Skeletal muscle satellite cell (primary cell): ENCODE measurements at regions not wholly inside any gene's neighbourhood (a gene's known extent, or its start where the extent isn't known, plus 50 kb on each side); places are given as distances from the start of the nearest gene placed in this dataset.
A peak's percentile ranks its signal among the peaks of the same experiment; 100 is the strongest.

ENCODE experiments used
- H3K27me3 ChIP-seq: 2 replicates; pipeline ENCODE4 v1.7.0; 2013; ENCODE audit warnings: low read length; ENCODE audit not compliant: control insufficient read depth, insufficient read depth
- H3K36me3 ChIP-seq: 2 replicates; pipeline ENCODE4 v1.7.0; 2013; ENCODE audit warnings: mild to moderate bottlenecking, control low read depth, low read length; ENCODE audit not compliant: insufficient read depth
- H3K4me1 ChIP-seq: 2 replicates; pipeline ENCODE4 v1.7.0; 2013; ENCODE audit warnings: low read length; ENCODE audit not compliant: control insufficient read depth, insufficient read depth
- H3K4me2 ChIP-seq: 2 replicates; pipeline ENCODE4 v1.7.0; 2013; ENCODE audit warnings: mild to moderate bottlenecking, low read length
- H3K4me3 ChIP-seq: 2 replicates; pipeline ENCODE4 v1.7.0; 2013; ENCODE audit warnings: low read length
- H3K9ac ChIP-seq: 2 replicates; pipeline ENCODE4 v1.7.0; 2013; ENCODE audit warnings: mild to moderate bottlenecking, low read depth, low read length, moderate library complexity
- H3K9me3 ChIP-seq: replicated peaks from 2 replicates; pipeline ENCODE4 v1.7.0; 2013; ENCODE audit warnings: mild to moderate bottlenecking, control low read depth, low read length

GRCh38 chr10:33798754-33799153 is 464.3 kb upstream of the NRP1 start:
- H3K4me2 ChIP-seq, result no peak overlapping the region

GRCh38 chr10:33796680-33797079 is 462.2 kb upstream of the NRP1 start:
- no peak overlapping the region for H3K9ac ChIP-seq
- no peaks in the 10 kb centered on the region for H3K27me3 ChIP-seq
- peaks cover 20% of the 10 kb centered on the region for H3K4me1 ChIP-seq
- no peaks in the 10 kb centered on the region for H3K36me3 ChIP-seq
- no peak overlapping the region for H3K4me3 ChIP-seq
- no peak overlapping the region for H3K4me2 ChIP-seq
- H3K9me3 ChIP-seq, result no peaks in the 10 kb centered on the region

More at GRCh38 chr10:33798754-33799153, 464.3 kb upstream of the NRP1 start:
- Histone ChIP-seq H3K9ac (no peak overlapping the region), H3K4me1 (peaks cover 37% of the 10 kb centered on the region), H3K9me3 (no peaks in the 10 kb centered on the region), H3K27me3 (no peaks in the 10 kb centered on the region), H3K36me3 (no peaks in the 10 kb centered on the region), H3K4me3 (no peak overlapping the region)

- no peaks in the 10 kb centered on the region for H3K36me3 ChIP-seq
- no peak overlapping the region for H3K9ac ChIP-seq
- H3K27me3 ChIP-seq, result no peaks in the 10 kb centered on the region
- H3K4me3 ChIP-seq, result no peak overlapping the region
- no peaks in the 10 kb centered on the region for H3K9me3 ChIP-seq
- H3K4me1 ChIP-seq, result peaks cover 17% of the 10 kb centered on the region
- H3K4me2 ChIP-seq, result no peak overlapping the region
Measured at GRCh38 chr10:33795529-33795928, 461.1 kb upstream of the NRP1 start.

- no peak overlapping the region for H3K4me3 ChIP-seq
- H3K4me1 ChIP-seq, result peaks cover 13% of the 10 kb centered on the region
- no peak overlapping the region for H3K9ac ChIP-seq
- H3K27me3 ChIP-seq, result no peaks in the 10 kb centered on the region
- H3K4me2 ChIP-seq, result no peak overlapping the region
- H3K9me3 ChIP-seq, result no peaks in the 10 kb centered on the region
- H3K36me3 ChIP-seq, result no peaks in the 10 kb centered on the region
Measured at GRCh38 chr10:33794460-33794859, 460.0 kb upstream of the NRP1 start.

- no peak overlapping the region for H3K9ac ChIP-seq
- no peak overlapping the region for H3K4me2 ChIP-seq
- no peaks in the 10 kb centered on the region for H3K27me3 ChIP-seq
- H3K36me3 ChIP-seq, result no peaks in the 10 kb centered on the region
- H3K9me3 ChIP-seq, result no peaks in the 10 kb centered on the region
- no peak overlapping the region for H3K4me3 ChIP-seq
- peaks cover 12% of the 10 kb centered on the region for H3K4me1 ChIP-seq
Measured at GRCh38 chr10:33793793-33794192, 459.3 kb upstream of the NRP1 start.

- no peak overlapping the region for H3K9ac ChIP-seq
- H3K4me2 ChIP-seq, result peak overlapping the region; percentile 34
- H3K9me3 ChIP-seq, result no peaks in the 10 kb centered on the region
- H3K36me3 ChIP-seq, result no peaks in the 10 kb centered on the region
- peaks cover 12% of the 10 kb centered on the region for H3K4me1 ChIP-seq
- no peak overlapping the region for H3K4me3 ChIP-seq
- H3K27me3 ChIP-seq, result no peaks in the 10 kb centered on the region
Measured at GRCh38 chr10:33791272-33791660, 456.8 kb upstream of the NRP1 start.

GRCh38 chr10:33790521-33791271 is 456.2 kb upstream of the NRP1 start:
- peaks cover 12% of the 10 kb centered on the region for H3K4me1 ChIP-seq
- peak overlapping the region; percentile 34 for H3K4me2 ChIP-seq
- no peaks in the 10 kb centered on the region for H3K27me3 ChIP-seq
- H3K9me3 ChIP-seq, result no peaks in the 10 kb centered on the region
- H3K36me3 ChIP-seq, result no peaks in the 10 kb centered on the region
- H3K9ac ChIP-seq, result no peak overlapping the region
- no peak overlapping the region for H3K4me3 ChIP-seq

GRCh38 chr10:33783557-33783956 is 449.1 kb upstream of the NRP1 start:
- no peaks in the 10 kb centered on the region for H3K36me3 ChIP-seq
- no peaks in the 10 kb centered on the region for H3K9me3 ChIP-seq
- no peaks in the 10 kb centered on the region for H3K4me1 ChIP-seq
- no peak overlapping the region for H3K4me2 ChIP-seq
- H3K27me3 ChIP-seq, result no peaks in the 10 kb centered on the region
- no peak overlapping the region for H3K4me3 ChIP-seq
- H3K9ac ChIP-seq, result no peak overlapping the region

- H3K4me2 ChIP-seq, result no peak overlapping the region
- no peaks in the 10 kb centered on the region for H3K27me3 ChIP-seq
- H3K9ac ChIP-seq, result no peak overlapping the region
- H3K36me3 ChIP-seq, result no peaks in the 10 kb centered on the region
- no peak overlapping the region for H3K4me3 ChIP-seq
- no peaks in the 10 kb centered on the region for H3K9me3 ChIP-seq
- H3K4me1 ChIP-seq, result no peaks in the 10 kb centered on the region
Measured at GRCh38 chr10:33783078-33783477, 448.6 kb upstream of the NRP1 start.

- Histone ChIP-seq H3K9me3 (no peaks in the 10 kb centered on the region), H3K9ac (no peak overlapping the region), H3K4me2 (no peak overlapping the region), H3K4me3 (no peak overlapping the region), H3K36me3 (no peaks in the 10 kb centered on the region), H3K4me1 (no peaks in the 10 kb centered on the region), H3K27me3 (no peaks in the 10 kb centered on the region)
Measured at GRCh38 chr10:33781606-33782395, 447.3 kb upstream of the NRP1 start.

GRCh38 chr10:33780961-33781360 is 446.5 kb upstream of the NRP1 start:
- Histone ChIP-seq H3K9me3 (no peaks in the 10 kb centered on the region), H3K36me3 (no peaks in the 10 kb centered on the region), H3K27me3 (no peaks in the 10 kb centered on the region), H3K9ac (no peak overlapping the region), H3K4me3 (no peak overlapping the region), H3K4me2 (no peak overlapping the region), H3K4me1 (no peaks in the 10 kb centered on the region)

- Histone ChIP-seq H3K36me3 (no peaks in the 10 kb centered on the region), H3K4me3 (no peak overlapping the region), H3K4me2 (no peak overlapping the region), H3K9me3 (no peaks in the 10 kb centered on the region), H3K27me3 (no peaks in the 10 kb centered on the region), H3K4me1 (no peaks in the 10 kb centered on the region), H3K9ac (no peak overlapping the region)
Measured at GRCh38 chr10:33777223-33777622, 442.8 kb upstream of the NRP1 start.
